ENCODE measurements at regions not wholly inside any gene's neighbourhood (a gene's known extent, or its start where the extent isn't known, plus 50 kb on each side); places are given as distances from the start of the nearest gene placed in this dataset.

GRCh38 chr2:133846476-133846875 is 278.2 kb upstream of the NCKAP5 start:
- TF ChIP-seq, protein P1, sequence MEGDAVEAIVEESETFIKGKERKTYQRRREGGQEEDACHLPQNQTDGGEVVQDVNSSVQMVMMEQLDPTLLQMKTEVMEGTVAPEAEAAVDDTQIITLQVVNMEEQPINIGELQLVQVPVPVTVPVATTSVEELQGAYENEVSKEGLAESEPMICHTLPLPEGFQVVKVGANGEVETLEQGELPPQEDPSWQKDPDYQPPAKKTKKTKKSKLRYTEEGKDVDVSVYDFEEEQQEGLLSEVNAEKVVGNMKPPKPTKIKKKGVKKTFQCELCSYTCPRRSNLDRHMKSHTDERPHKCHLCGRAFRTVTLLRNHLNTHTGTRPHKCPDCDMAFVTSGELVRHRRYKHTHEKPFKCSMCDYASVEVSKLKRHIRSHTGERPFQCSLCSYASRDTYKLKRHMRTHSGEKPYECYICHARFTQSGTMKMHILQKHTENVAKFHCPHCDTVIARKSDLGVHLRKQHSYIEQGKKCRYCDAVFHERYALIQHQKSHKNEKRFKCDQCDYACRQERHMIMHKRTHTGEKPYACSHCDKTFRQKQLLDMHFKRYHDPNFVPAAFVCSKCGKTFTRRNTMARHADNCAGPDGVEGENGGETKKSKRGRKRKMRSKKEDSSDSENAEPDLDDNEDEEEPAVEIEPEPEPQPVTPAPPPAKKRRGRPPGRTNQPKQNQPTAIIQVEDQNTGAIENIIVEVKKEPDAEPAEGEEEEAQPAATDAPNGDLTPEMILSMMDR (IDR thresholded peaks at IDR 0.05): no peak
- TF ChIP-seq EZH2 (IDR thresholded peaks at IDR 0.05; ENCODE audit: borderline replicate concordance, insufficient read depth, low read depth, low read length, poor library complexity, severe bottlenecking): no peak
